ENCODE measurements at regions not wholly inside any gene's neighbourhood (a gene's known extent, or its start where the extent isn't known, plus 50 kb on each side); places are given as distances from the start of the nearest gene placed in this dataset.
"Not testable (repeated sequence)": the region's sequence is repeated elsewhere in the genome, so short reads cannot be mapped to it uniquely, and the experiment has no call there.

GRCh38 chr3:162640208-162640607 is 1143.6 kb downstream of the OTOL1 start:
- not testable (repeated sequence) for H3K27ac ChIP-seq, H3K4me3 ChIP-seq

GRCh38 chr3:162641317-162641716 is 1144.7 kb downstream of the OTOL1 start:
- Histone ChIP-seq H3K27ac (no peak overlapping the region), H3K4me3 (no peak overlapping the region)

GRCh38 chr3:162641907-162642306 is 1145.3 kb downstream of the OTOL1 start:
- Histone ChIP-seq H3K4me3 (no peak overlapping the region), H3K27ac (no peak overlapping the region)

- H3K27ac ChIP-seq, result no peak overlapping the region
Measured at GRCh38 chr3:162643245-162643644, 1146.6 kb downstream of the OTOL1 start.

GRCh38 chr3:162647321-162647720 is 1150.7 kb downstream of the OTOL1 start:
- no peak overlapping the region for H3K4me3 ChIP-seq
- H3K27ac ChIP-seq, result no peak overlapping the region

More at GRCh38 chr3:162643245-162643644, 1146.6 kb downstream of the OTOL1 start:
- no peak overlapping the region for H3K4me3 ChIP-seq

- Histone ChIP-seq H3K27ac (no peak overlapping the region), H3K4me3 (no peak overlapping the region)
Measured at GRCh38 chr3:162658003-162658402, 1161.4 kb downstream of the OTOL1 start.

GRCh38 chr3:162665684-162666391 is 1169.2 kb downstream of the OTOL1 start:
- Histone ChIP-seq H3K27ac (no peak overlapping the region), H3K4me3 (no peak overlapping the region)

- H3K4me3 ChIP-seq, result no peak overlapping the region
- no peak overlapping the region for H3K27ac ChIP-seq
Measured at GRCh38 chr3:162666835-162667234, 1170.2 kb downstream of the OTOL1 start.

- no peak overlapping the region for H3K27ac ChIP-seq
- no peak overlapping the region for H3K4me3 ChIP-seq
Measured at GRCh38 chr3:162670181-162670580, 1173.6 kb downstream of the OTOL1 start.

GRCh38 chr3:162677475-162677874 is 1180.9 kb downstream of the OTOL1 start:
- Histone ChIP-seq H3K4me3 (no peak overlapping the region), H3K27ac (no peak overlapping the region)

- Histone ChIP-seq H3K4me3 (no peak overlapping the region), H3K27ac (no peak overlapping the region)
Measured at GRCh38 chr3:162678941-162679340, 1182.3 kb downstream of the OTOL1 start.

- H3K4me3 ChIP-seq, result no peak overlapping the region
- H3K27ac ChIP-seq, result no peak overlapping the region
Measured at GRCh38 chr3:162684260-162684659, 1187.7 kb downstream of the OTOL1 start.

GRCh38 chr3:162699291-162699690 is 1202.7 kb downstream of the OTOL1 start:
- no peak overlapping the region for H3K4me3 ChIP-seq

GRCh38 chr3:162701211-162701610 is 1204.6 kb downstream of the OTOL1 start:
- Histone ChIP-seq H3K27ac (no peak overlapping the region), H3K4me3 (no peak overlapping the region)

More at GRCh38 chr3:162699291-162699690, 1202.7 kb downstream of the OTOL1 start:
- H3K27ac ChIP-seq, result no peak overlapping the region

GRCh38 chr3:162702768-162703385 is 1206.3 kb downstream of the OTOL1 start:
- Histone ChIP-seq H3K27ac (no peak overlapping the region), H3K4me3 (no peak overlapping the region)

GRCh38 chr3:162704238-162704637 is 1207.6 kb downstream of the OTOL1 start:
- Histone ChIP-seq H3K4me3 (no peak overlapping the region), H3K27ac (no peak overlapping the region)

- H3K27ac ChIP-seq, result no peak overlapping the region
- no peak overlapping the region for H3K4me3 ChIP-seq
Measured at GRCh38 chr3:162704799-162705385, 1208.3 kb downstream of the OTOL1 start.

GRCh38 chr3:162708394-162708793 is 1211.8 kb downstream of the OTOL1 start:
- H3K4me3 ChIP-seq, H3K27ac ChIP-seq: not testable (repeated sequence)

GRCh38 chr3:162708942-162709706 is 1212.5 kb downstream of the OTOL1 start:
- H3K27ac ChIP-seq, H3K4me3 ChIP-seq: not testable (repeated sequence)

GRCh38 chr3:162710332-162711112 is 1213.9 kb downstream of the OTOL1 start:
- Histone ChIP-seq H3K4me3 (no peak overlapping the region), H3K27ac (no peak overlapping the region)

Data from skin epidermis (tissue), 12 donors.